NCI-H345 treated with DMSO at 0.1 percent for 48 hours (cell line): ENCODE measurements at regions not wholly inside any gene's neighbourhood (a gene's known extent, or its start where the extent isn't known, plus 50 kb on each side); places are given as distances from the start of the nearest gene placed in this dataset.

Experiments used
- DNase-seq: peaks from one replicate; lab custom pipeline; 2025; ENCODE audit not compliant: unreplicated experiment; lab: John Stamatoyannopoulos, UW

GRCh38 chr15:48040166-48040817, 80.5 kb upstream of the SLC24A5 start:
- no peak for DNase-seq

GRCh38 chr15:48041454-48041853, 79.3 kb upstream of the SLC24A5 start:
- DNase-seq: no peak

GRCh38 chr15:48046813-48047438, 73.9 kb upstream of the SLC24A5 start:
- no peak for DNase-seq

- DNase-seq: no peak
Observed at GRCh38 chr15:48049736-48050135, 71.1 kb upstream of the SLC24A5 start.

GRCh38 chr15:48052946-48053345, 67.8 kb upstream of the SLC24A5 start:
- DNase-seq: no peak

- DNase-seq: no peak
Observed at GRCh38 chr15:48058371-48058770, 62.4 kb upstream of the SLC24A5 start.

- DNase-seq: no peak
Observed at GRCh38 chr15:48059791-48060190, 61.0 kb upstream of the SLC24A5 start.

GRCh38 chr15:48060396-48060795, 60.4 kb upstream of the SLC24A5 start:
- DNase-seq: no peak

- DNase-seq: no peak
Observed at GRCh38 chr15:48061605-48062004, 59.2 kb upstream of the SLC24A5 start.

GRCh38 chr15:48062148-48062872, 58.5 kb upstream of the SLC24A5 start:
- DNase-seq: no peak

- DNase-seq: no peak
Observed at GRCh38 chr15:48063411-48063985, 57.3 kb upstream of the SLC24A5 start.

GRCh38 chr15:48064421-48064820, 56.4 kb upstream of the SLC24A5 start:
- no peak for DNase-seq

GRCh38 chr15:48066456-48066855, 54.3 kb upstream of the SLC24A5 start:
- no peak for DNase-seq
